ENCODE measurements at regions not wholly inside any gene's neighbourhood (a gene's known extent, or its start where the extent isn't known, plus 50 kb on each side); places are given as distances from the start of the nearest gene placed in this dataset.
"Not testable (repeated sequence)": the region's sequence is repeated elsewhere in the genome, so short reads cannot be mapped to it uniquely, and the experiment has no call there.

- DNase-seq: no peak
These were observed 164.1 kb upstream of the KCNQ5 start for GRCh38 chr6:72457738-72458137.

DNA sequence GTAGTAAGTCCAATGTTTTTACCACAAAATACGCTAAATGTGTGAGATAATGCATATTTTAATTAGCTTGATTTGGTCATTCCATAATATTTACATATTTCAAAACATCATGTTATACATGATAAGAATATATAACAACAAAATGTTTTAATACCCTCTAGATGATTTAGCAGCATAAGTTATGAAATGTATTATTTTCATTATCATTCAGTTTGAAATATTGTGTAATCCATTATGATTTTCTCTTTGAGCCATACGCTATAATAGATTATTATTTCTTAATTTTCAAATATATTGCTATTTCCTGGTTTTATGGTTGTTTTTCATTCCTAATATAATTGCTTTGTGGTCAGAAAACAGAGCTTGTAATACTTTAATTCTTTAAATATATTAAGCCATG is 163.3 kb upstream of the KCNQ5 start:
- no peak for DNase-seq

GRCh38 chr6:72461144-72461543 is 160.7 kb upstream of the KCNQ5 start:
- DNase-seq: no peak

DNA sequence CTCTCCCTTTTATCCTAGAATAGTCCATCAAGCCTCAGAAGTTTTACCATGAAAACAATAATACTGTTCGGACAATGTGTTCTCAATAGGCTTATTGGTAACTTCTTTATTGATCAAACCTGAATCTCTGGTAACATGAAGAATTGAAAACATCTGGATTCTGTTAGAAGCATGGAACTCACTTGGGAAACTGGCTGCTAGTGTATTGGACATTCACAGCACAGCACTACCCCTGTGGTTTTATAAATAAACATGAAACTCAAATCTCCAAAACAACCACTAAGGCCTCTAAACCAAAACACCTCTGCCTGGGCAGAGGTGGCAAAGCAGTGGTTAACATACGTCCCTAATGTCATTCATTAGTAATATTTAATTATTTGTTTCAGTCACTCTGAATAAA is 157.6 kb upstream of the KCNQ5 start:
- DNase-seq: no peak

DNA sequence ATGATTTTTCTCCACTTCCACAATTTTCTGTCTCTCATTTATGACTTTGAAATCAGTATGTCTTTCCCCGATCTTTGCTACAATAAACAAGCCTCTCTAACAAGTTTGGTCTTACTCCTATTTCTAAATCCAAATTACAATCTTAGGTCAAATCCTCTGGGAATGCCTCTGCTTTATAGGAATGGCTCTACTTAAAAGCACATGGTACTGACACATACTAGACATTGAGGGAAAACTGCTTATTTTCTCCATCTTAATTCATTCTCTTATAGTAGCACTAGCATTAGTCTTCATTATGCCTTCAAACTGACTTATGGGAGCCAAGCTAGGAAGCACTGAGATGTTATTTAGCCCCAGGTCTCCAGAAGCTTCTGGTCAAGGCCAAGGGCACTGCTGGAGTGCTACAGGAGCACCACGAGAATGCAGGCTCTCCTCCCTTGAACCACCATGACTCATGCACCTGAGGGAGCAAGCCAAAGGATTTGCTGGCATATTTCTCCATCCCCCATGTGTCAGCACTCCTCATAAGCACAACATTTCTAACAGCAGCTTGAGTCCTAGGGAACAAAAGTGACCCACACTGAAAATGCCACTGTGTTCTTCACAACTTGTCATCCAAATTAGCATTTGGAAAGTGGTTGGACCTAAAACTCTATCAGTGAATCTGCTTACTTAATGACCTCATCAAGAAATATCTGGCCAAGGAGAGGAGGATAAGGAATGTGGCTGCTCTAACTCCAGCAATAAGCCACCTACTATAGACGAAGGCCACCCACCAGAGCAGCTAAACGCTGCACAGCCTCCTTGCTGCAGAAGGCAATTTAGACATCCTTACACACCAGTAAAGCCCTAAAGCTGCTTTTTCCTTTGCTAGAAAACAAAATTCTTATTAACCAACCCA is 156.8 kb upstream of the KCNQ5 start:
- DNase-seq: no peak

DNA sequence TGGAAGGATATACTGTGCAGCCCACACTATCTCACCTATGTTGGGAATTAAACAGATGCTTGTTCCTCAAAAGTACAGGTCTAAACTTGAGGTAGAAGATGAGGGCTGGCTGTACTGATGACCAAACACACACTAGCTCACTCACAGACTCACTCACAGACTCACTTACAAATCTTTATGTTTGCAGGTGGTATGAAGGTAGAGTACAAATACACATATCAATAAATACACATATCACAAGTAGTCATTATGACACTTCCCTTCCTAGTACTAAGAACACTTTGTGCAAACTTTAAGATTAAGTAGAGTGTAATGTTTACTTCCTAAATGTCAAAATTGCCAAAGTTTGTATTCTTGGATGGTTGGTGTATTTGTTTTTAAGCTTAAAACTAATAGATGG is 155.4 kb upstream of the KCNQ5 start:
- no peak for DNase-seq

GRCh38 chr6:72466971-72467566 is 154.8 kb upstream of the KCNQ5 start:
- no peak for DNase-seq

DNA sequence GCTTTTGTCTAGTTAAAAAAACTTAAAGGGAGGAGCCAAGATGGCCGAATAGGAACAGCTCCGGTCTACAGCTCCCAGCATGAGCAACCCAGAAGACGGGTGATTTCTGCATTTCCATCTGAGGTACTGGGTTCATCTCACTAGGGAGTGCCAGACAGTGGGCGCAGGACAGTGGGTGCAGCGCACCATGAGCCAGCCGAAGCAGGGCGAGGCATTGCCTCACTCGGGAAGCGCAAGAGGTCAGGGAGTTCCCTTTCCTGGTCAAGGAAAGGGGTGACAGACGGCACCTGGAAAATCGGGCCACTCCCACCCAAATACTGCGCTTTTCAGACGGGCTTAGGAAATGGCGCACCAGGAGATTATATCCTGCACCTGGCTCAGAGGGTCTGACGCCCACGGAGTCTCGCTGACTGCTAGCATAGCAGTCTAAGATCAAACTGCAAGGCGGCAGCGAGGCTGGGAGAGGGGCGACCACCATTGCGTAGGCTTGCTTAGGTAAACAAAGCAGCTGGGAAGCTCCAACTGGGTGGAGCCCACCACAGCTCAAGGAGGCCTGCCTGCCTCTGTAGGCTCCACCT is 152.4 kb upstream of the KCNQ5 start:
- not testable (repeated sequence) for DNase-seq

GRCh38 chr6:72476051-72476450 is 145.8 kb upstream of the KCNQ5 start:
- no peak for DNase-seq

DNA sequence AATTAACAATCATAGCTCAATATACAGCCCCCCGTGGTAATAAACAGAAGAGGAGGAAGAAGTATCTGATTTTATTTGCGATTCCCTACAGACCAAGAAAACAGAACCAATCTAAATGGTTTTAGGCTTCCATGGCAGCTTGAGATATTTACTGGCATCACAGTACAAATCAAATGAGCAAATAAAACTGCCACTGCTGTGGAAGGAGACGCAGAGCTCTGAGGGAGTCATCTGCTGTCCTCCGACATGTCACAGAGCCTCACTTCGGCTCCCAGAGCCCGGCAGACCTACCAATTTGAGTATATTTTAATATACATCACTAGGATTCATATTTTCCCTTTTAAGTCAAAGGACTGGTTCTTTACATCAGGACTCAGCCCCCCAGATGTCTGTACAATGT is 145.2 kb upstream of the KCNQ5 start:
- no peak for DNase-seq

- no peak for DNase-seq
These were observed 126.4 kb upstream of the KCNQ5 start for GRCh38 chr6:72495441-72495840.

GRCh38 chr6:72497186-72497585 is 124.7 kb upstream of the KCNQ5 start:
- DNase-seq: no peak

DNA sequence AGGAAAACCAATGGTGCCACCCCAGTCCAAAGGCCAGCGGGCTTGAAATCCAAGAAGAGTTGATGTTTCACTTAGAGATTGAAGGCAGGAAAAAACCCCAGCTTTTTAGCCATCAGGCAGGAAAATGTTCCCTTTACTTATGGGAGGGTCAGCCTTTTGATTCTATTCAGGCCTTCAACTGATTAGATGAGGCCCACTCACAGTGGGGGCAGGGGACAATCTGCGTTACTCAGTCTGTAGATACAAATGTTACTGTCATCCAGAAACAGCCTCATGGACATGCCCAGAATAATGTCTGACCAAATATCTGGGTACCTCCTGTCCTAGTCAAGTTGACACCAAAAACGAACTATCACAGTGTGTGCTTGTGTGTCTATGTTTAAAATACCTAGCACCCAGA is 121.2 kb upstream of the KCNQ5 start:
- no peak for DNase-seq

DNA sequence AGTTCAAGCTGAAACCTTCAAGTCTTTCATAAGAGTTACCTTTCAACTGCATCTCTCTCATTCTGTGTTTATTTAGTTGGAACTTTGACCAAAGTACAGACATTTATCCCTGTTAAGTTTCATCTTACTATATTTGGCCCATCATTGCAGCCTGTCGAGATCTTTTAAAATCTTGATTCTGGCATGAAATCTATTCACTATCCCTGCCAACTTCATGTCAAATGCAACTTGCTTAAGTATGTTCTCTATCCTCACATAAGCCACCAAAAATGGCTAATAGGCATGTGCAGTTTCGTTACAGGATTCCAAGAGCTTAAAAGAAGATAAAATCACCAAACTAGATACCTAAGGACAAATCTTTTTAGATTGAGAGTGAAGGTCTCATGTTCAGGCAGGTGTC is 117.5 kb upstream of the KCNQ5 start:
- DNase-seq: no peak

DNA sequence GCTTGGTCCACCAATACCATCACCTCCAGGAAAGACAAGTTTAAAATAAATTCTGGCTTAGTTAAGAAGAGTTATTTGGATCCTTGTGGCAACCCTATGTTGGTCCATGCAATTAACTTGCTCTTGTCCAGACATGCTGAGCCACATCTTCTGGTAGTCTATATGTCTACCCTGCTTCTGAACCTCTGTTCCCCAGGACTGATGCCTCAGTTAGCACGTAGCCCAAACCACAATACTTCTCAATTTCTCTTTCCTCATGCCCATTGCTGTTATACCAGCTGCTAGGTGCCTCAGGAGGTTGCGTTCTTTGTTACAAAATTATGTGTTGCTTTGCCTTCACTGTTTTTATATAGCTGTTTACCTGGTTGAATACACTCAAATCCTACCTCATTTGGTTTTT is 116.4 kb upstream of the KCNQ5 start:
- no peak for DNase-seq

DNA sequence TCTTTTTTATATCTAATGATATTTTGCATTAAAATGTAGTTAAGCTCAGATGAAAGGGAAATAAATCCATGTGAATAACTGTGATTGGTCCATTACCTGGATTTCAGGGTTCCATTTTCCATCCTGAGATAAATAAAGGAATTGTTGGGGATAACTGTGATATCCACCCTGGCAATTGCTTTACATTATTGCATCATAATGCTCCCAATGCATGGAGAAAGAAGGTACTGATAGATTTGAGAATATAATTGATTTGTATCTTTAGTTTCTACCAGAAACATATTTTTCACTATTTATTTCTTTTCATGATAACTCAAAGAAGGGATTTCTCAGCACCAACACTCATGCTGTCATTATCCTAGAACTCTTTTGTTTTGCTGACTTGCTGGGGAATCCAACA is 102.0 kb upstream of the KCNQ5 start:
- DNase-seq: no peak

GRCh38 chr6:72521684-72522083 is 100.2 kb upstream of the KCNQ5 start:
- DNase-seq: no peak

- peak in 1 of 2 donors; percentile 6 for DNase-seq
These were observed 99.1 kb upstream of the KCNQ5 start for GRCh38 chr6:72522735-72523141.

DNA sequence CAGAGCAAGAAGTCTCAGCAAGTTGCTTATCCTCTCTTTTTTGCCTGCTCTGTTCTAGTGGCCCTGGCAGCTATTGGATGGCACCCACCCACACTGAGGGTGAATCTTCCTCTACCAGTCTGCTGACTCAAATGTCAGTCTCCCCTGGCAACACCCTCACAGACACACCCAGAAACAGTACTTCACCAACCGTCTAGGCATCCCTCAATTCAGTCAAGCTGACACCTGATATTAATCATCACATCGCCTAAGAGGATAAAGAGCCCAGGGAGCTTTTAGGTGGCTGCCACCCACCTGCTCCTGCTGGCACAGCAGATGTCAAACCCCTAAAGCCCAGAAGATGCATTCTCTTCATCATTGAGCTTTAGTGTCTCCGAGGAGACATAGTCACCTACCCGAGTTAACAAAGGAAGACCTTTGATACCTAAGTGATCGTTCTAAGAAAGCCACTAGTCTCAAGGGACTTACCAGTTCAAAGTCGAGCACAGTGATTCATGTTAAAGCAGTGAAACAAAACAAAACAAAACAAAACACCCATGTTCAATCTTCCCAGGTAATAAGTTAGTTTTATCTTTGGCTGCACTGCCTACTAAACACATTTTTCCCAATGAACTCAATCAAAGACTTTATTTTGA is 97.7 kb upstream of the KCNQ5 start:
- no peak for DNase-seq

- DNase-seq: no peak
These were observed 95.9 kb upstream of the KCNQ5 start for GRCh38 chr6:72525821-72526510.

- DNase-seq: no peak
These were observed 91.7 kb upstream of the KCNQ5 start for GRCh38 chr6:72530152-72530551.

- DNase-seq: no peak
These were observed 91.1 kb upstream of the KCNQ5 start for GRCh38 chr6:72530750-72531149.

DNA sequence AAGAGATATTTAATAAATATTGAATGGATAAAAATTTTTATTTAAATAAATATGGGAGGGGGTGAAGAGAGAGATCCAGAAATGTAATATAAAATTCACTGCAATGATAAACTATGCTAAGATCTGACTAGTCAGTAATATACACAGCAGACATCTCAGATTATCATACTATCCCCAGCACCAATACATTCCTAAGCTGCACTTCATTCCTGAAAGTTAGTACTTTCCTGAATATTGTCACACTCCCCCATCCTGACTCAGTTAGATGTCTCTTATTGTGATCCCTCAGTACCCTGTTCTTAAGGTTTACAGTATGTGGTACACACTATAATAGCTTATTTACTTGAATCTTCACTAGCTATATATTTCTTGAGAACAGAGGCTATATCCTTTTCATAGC is 88.3 kb upstream of the KCNQ5 start:
- DNase-seq: no peak

Data from CD4-positive, alpha-beta T cell treated with Interleukin-1 beta for 1 hour (primary cell).